GM19452 (cell line): ENCODE measurements at regions not wholly inside any gene's neighbourhood (a gene's known extent, or its start where the extent isn't known, plus 50 kb on each side); places are given as distances from the start of the nearest gene placed in this dataset.

Source experiments
- ATAC-seq: cut with Tn5 transposase; IDR thresholded peaks from one replicate; pipeline ENCODE4 v1.9.1; 2021; ENCODE audit not compliant: unreplicated experiment

DNA sequence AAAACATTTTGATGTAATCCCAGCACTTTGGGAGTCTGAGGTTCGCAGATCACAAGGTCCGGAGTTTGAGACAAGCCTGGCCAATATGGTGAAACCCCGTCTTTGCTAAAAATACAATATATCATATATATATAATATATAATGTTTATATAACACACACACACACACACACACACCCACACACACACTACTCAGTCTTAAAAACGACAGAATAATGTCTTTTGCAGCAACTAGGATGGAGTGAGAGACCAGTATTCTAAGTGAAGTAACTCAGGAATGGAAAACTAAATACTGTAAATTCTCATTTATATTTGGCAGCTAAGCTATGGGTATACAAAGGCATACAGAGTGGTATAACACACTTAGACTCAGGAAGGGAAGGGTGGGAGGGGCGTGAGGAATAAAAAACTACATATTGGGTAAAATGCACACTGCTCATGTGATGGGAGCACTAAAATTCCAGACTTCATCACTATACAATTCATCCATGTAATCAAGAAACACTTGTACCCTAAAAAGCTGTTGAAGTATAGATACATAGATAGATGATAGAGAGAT is 231.2 kb upstream of the SEMA3A start:
- no peak for ATAC-seq

- ATAC-seq, result no peak
Measured at GRCh38 chr7:84422790-84423189, 228.2 kb upstream of the SEMA3A start.

- no peak for ATAC-seq
Measured at GRCh38 chr7:84412161-84412969, 217.8 kb upstream of the SEMA3A start.

GRCh38 chr7:84399661-84400060 is 205.1 kb upstream of the SEMA3A start:
- ATAC-seq, result no peak

DNA sequence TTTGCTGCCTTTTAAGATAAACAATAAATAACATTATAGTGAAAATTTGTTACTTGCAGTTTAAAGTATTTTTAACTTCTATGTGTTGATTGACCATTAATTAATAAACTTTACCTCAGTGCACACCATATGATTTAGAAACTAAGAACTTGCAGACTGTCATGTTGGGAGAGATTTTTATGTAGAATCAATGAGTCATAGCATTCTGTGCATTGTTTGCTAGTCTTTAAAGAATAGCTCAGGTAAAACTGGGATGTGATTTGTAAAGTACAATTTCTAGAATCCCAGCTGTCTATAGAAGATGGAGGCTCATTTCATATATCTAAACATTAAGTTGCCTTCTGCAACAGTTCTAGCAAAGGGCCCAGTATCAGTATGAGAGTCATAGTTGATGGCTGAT is 199.6 kb upstream of the SEMA3A start:
- ATAC-seq, result no peak

DNA sequence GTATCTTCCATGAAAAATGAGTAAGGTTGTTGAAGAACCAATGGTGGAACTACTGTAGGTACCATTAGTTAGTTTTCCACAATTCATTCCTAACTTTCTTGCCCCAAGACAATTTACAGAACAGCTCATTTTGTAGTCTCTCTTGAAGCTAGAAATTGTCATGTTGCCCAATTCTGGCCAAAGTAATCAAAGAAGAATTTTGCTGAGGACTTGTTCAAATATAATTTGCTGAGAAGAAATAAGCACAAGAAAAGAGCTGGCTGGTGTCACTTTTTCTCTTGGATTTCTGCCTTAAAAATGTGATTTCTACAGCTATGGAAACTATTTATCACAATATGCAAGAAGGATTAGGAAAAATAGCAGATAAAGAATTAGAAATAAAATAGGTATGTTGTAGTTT is 199.2 kb upstream of the SEMA3A start:
- ATAC-seq, result no peak

DNA sequence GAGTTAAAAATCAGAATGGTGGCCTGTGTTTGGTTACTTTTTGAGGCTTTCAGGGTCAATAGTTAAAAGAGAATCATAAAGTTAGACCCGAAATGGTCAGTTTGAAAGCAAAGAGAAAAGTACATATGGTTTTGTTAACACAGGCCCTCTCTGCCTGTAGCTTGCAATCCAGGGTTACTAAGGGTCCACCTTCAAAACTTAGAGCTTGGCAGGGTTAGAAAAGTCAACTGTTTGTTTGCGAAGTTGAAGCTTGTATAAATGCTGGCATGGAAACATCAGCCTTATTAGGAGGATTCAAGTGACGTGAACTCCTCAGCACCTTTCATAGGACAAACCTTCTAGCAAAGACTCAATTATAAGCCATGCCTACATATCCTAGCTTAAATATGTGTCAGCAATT is 196.3 kb upstream of the SEMA3A start:
- no peak for ATAC-seq

DNA sequence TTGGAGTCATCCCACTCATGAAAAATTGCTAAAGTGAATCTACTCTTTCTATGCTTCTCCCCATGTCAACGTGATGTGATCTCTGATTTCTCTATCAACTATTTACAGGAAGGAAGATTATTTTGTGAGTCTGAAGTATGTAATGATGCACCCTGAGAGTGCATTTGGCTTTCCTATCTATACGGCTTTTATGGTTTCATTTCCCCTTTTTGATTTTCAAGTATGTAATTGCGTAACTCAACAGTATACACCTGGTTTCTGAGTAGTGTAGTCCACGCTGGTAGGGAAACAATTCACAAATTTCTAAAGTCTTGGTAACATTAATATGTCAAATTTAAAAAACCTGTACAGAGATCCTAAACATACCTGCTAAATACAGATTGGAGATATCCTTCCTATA is 194.7 kb upstream of the SEMA3A start:
- ATAC-seq, result peak; percentile 80

DNA sequence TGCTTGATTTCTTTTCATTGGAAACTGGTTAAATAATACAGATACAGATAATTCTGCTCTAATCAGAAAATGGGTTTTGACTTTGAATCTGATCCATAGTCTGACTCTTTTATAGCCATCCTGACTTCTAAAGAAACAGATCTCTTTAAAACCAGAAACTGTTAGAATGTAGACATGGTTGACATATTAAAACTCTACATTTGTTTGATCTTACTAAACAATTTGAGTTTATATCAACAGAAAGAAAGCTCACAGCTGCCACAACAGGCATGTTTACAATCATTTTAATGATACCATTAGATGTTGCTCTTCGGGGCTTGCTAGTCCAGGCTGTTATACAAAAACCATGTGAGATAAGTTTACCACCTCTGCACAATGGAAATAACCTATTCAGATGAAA is 193.0 kb upstream of the SEMA3A start:
- no peak for ATAC-seq

GRCh38 chr7:84384417-84384816 is 189.8 kb upstream of the SEMA3A start:
- ATAC-seq, result no peak

- ATAC-seq, result no peak
Measured at GRCh38 chr7:84379446-84379845, 184.9 kb upstream of the SEMA3A start.

DNA sequence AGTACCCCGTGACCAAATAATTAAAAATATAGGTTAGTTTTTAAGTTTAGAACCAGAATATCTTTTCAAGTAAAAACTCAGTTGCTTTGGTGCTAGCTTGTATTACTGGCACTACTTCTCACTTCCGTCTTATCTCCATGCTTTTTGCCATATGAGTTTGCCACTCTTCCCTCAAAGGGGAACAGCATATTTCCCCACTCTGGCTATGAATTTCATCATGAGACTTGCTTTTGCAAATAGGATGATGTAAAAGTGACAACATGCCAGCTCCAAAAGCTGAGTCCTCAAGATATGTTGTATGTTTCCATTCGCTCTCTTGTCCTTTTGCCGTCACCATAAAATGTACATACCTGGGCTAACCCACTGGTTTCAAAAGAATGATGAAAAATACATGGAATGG is 178.1 kb upstream of the SEMA3A start:
- ATAC-seq, result no peak

DNA sequence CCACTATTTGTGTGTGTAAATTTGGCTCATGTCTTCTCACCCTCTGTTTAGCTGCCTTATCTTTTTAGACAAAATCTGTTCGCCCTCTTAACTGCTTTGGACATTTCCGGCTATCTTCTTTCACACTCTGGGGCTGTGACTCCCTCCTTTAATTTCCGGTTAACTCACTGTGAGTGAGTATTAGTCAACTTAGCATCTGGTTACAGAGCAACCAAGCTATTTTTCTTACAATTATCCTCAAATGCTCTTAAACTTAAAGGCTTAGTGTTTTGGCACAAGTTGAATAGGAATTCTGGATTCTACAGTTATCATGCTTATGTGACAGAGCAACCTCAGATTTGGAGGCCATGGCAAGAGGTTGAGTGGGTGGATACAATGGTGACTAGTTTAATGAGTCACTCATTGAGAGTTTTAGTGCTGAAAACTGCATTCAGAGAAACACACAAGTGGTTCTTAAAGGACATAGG is 177.6 kb upstream of the SEMA3A start:
- ATAC-seq, result no peak

DNA sequence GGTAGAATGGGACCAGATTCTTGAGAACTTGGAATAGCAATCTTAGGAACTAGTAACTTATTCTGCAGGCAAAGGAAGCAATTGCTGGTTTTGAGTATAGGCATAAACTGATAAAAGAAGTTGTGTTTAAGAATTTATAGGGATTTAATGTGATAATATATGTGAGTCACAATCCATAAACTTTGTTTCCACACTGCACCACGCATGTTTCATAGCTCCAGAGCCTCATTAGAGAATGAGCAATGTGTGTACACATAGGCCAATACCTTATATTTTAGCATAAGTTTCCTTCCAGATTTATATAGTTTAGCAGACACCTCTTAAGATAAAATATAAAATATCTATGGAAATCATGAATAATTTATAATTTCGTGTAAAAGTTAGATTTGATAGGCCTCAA is 175.5 kb upstream of the SEMA3A start:
- no peak for ATAC-seq

GRCh38 chr7:84368122-84368521 is 173.5 kb upstream of the SEMA3A start:
- no peak for ATAC-seq

GRCh38 chr7:84364708-84365107 is 170.1 kb upstream of the SEMA3A start:
- ATAC-seq, result no peak

- no peak for ATAC-seq
Measured at GRCh38 chr7:84363741-84364140, 169.2 kb upstream of the SEMA3A start.

DNA sequence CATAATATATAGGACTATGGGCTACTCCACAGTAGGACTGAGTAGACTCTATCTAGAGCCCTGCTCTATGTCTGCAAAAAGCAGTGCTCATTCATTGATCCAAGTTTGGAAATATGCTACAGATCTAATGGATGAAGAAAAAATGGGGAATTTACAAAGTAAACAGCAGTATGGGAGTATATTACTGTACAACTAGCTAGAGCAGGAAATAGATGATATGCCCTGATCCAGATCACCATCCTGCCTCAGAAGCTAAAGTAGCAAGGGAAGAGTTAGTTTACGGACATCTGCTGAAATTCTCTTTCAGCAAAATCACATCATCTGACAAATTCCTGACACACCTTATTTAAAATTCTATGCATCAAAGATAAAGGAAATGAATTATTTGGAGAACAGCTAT is 168.2 kb upstream of the SEMA3A start:
- no peak for ATAC-seq

DNA sequence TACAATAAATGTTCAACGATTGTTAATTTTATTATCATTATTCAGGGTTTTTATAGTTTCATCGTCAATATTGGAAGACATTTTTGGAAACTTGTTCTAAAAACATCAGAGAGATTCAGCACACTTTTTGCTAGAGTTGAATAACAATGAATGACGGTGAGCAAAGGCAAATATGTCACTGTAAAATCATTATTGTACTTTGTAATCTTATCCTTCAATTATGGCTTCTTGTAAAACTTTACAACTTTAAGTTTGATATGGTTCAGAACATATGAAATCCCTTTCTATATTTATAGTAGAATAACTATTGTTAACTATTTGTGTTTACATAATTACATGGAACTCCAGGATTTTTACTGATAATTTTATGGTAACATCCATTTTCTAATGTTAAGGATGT is 167.8 kb upstream of the SEMA3A start:
- no peak for ATAC-seq

DNA sequence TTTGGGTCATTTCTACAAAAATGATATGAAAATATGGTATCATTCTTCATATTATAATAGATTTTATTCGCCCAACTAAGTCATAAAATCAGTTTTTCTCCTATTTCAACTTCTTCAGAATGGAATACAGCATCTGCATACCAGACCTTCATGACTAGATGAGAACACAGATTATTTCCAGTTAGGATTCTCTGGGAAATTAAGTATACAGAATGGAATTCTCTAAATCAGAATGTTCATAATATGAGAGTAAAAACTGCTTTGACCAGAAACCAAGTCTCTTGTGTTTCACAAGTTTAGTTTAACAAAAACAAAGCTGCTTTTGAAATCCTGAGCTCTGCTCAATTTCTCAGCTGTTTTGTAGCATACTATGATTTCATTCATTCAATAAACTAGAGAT is 160.3 kb upstream of the SEMA3A start:
- ATAC-seq, result no peak

- no peak for ATAC-seq
Measured at GRCh38 chr7:84354030-84354429, 159.4 kb upstream of the SEMA3A start.

GRCh38 chr7:84339306-84339705 is 144.7 kb upstream of the SEMA3A start:
- ATAC-seq, result no peak

DNA sequence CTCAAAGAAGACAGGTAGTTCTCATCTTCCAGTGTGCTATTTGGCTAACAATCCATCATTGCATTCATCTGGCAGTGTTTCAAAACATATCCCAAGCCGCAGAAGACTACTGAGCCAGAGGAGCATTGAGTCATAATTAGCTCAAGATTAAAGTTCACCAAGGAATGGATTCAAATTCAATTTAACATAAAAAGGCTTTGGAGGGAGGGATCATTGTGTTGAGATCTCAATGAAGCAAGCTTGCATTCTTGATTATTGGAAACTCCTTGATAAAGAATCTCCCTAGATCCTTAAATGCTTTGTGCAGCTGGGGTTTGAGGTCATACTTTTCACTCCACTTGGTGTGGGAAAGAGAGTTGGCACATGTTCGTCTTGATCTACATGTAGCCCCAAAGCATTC is 142.8 kb upstream of the SEMA3A start:
- ATAC-seq, result no peak
